Body of pancreas (tissue), 4 donors: ENCODE measurements at regions not wholly inside any gene's neighbourhood (a gene's known extent, or its start where the extent isn't known, plus 50 kb on each side); places are given as distances from the start of the nearest gene placed in this dataset.

Experiments used
- CTCF ChIP-seq, 7 experiments: fragments of 450-650 bp in 4 of 7; fragments of 200-600 bp in 3 of 7; sonication (generic) in 3 of 7; IDR thresholded peaks; one replicate each; pipeline ENCODE4 v1.5.1; 2016 to 2019; ENCODE audit warnings: antibody characterized with exemption in 7 of 7
- POLR2A ChIP-seq, 3 donors: fragments of 450-650 bp; IDR thresholded peaks; one replicate each; pipeline ENCODE4 v1.6.1; 2016; ENCODE audit warnings: antibody characterized with exemption in 3 of 3, mild to moderate bottlenecking in 2 of 3

DNA sequence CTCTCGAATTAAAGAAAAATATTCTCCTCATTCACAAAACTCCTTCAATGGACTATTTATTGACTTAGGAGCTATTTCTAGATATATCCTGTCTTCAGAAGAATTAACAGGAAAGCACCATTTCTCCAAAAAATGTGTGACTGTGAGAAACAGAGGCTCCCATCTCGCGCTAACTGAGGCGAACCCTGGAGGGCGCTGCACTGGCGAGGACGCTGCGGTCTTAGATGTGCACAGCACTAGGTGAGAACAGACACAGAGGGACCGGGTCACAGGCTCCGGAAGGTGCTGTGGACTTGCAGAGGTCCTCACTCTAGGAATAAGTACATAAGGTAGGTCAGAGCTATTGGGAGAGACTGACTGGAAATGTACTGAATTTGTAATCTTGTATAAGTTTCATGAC lies 229.7 kb upstream of the SLC35G4 start:
- TF ChIP-seq POLR2A (IDR thresholded peaks at IDR 0.05) = no peak
- TF ChIP-seq CTCF (IDR thresholded peaks at IDR 0.05) = no peak
